AG04450 (cell line): ENCODE measurements at regions not wholly inside any gene's neighbourhood (a gene's known extent, or its start where the extent isn't known, plus 50 kb on each side); places are given as distances from the start of the nearest gene placed in this dataset.

Experiments
- CTCF ChIA-PET: fragments of 300-600, 350-600 bp; formaldehyde crosslinking; extraction: SDS; loops from one replicate; lab custom pipeline; 2022; ENCODE audit warnings: antibody characterized with exemption, inconsistent platforms; lab: Charles Lee
- POLR2A ChIA-PET: fragments of 350-600 bp; formaldehyde crosslinking; extraction: SDS; loops from one replicate; lab custom pipeline; 2021; ENCODE audit warnings: antibody characterized with exemption, inconsistent platforms; lab: Yijun Ruan, JAX
- DNase-seq: peaks from one replicate; pipeline ENCODE4 v3.0.0-alpha.2; 2011; ENCODE audit warnings: low read depth, low spot score
- H3K27ac ChIP-seq: one replicate; pipeline ENCODE4 v1.5.1; 2012; ENCODE audit warnings: low read depth, low read length, control low read depth
- H3K27me3 ChIP-seq: one replicate; pipeline ENCODE4 v1.6.0; 2012; ENCODE audit warnings: low read length; ENCODE audit not compliant: control insufficient read depth, insufficient read depth
- H3K4me3 ChIP-seq: 2 replicates; pipeline ENCODE4 v1.5.1; 2011; ENCODE audit warnings: mild to moderate bottlenecking, low read depth, low read length, control low read depth
- H3K9me3 ChIP-seq: 2 replicates; pipeline ENCODE4 v1.5.1; 2012; ENCODE audit warnings: low read length; ENCODE audit not compliant: control insufficient read depth, insufficient read depth
- TF ChIP-seq, protein P1 (sequence below): IDR thresholded peaks from 2 replicates; pipeline ENCODE4 v1.5.1; 2011; ENCODE audit warnings: low read depth, low read length, control low read depth, inconsistent platforms

DNA sequence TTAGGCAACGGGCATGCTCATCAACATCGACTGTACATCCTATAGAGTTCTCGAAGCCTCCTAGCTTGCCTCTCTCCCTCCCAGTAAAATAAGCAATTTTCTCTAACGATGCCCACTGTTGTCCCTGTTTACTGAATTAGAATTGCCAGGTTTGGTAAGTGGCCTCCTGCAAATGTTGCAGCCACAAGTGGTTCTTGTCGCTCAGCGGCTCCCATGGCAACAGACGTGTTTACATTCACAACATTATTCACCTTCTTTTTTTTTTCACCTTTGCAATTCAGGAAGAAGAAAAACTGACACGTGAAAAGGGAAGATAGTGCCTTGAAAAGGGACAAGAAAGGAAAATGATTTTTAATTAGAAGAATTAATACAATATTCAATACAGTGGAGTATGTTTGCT lies 100.9 kb upstream of the PKP2 start:
- H3K27me3 ChIP-seq: no peaks in the 10 kb centered on the region
- H3K9me3 ChIP-seq: peaks cover 8% of the 10 kb centered on the region; the same call in 1 of the 2 replicates
- DNase-seq: no peak
- POLR2A ChIA-PET: no interaction called here
- CTCF ChIA-PET: no interaction called here
- H3K4me3 ChIP-seq: no peak overlapping the region
- TF ChIP-seq, protein P1, sequence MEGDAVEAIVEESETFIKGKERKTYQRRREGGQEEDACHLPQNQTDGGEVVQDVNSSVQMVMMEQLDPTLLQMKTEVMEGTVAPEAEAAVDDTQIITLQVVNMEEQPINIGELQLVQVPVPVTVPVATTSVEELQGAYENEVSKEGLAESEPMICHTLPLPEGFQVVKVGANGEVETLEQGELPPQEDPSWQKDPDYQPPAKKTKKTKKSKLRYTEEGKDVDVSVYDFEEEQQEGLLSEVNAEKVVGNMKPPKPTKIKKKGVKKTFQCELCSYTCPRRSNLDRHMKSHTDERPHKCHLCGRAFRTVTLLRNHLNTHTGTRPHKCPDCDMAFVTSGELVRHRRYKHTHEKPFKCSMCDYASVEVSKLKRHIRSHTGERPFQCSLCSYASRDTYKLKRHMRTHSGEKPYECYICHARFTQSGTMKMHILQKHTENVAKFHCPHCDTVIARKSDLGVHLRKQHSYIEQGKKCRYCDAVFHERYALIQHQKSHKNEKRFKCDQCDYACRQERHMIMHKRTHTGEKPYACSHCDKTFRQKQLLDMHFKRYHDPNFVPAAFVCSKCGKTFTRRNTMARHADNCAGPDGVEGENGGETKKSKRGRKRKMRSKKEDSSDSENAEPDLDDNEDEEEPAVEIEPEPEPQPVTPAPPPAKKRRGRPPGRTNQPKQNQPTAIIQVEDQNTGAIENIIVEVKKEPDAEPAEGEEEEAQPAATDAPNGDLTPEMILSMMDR: no peak
- no peak overlapping the region for H3K27ac ChIP-seq

DNA sequence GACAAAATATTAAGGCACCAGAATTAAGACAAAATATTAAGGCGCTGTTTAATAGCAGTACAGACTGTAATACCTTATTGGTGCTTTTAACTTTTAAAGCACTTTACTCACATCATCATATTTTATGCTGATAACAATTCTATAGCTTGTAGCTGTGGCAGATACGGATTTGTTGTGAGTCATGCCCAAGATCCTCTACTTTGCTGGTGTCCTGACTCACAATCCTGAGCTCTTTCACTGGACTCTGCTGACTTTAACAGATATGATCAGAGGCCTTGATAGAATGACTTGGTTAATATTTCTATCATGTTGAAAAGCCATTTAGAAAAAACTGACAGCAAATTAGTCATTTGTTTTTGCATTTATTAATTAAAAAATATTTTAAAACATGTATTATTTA lies 99.0 kb upstream of the PKP2 start:
- no peak overlapping the region for H3K27ac ChIP-seq
- no peaks in the 10 kb centered on the region for H3K27me3 ChIP-seq

DNA sequence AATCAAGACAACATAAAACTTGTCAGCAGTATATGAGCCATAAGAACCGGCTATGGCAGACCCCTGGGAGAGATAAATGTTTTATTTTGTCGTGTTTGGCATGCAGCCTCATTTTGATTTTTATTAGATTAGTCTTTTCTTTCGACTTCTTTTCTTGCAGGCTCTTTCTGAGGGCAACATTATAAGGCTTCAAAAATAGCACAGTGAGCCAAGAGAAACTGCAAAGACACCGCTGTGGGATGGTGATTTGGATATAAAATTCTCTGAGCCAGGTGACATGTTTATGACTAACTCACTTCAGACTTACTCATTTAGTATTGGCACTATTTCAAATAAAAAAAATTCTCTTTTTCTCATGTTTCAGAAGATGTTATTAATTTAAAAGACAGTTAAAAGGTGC lies 96.8 kb upstream of the PKP2 start:
- CTCF ChIA-PET: no interaction called here
- Histone ChIP-seq H3K4me3 (no peak overlapping the region), H3K27ac (no peak overlapping the region), H3K27me3 (no peaks in the 10 kb centered on the region), H3K9me3 (peaks cover 13% of the 10 kb centered on the region; the same call in 1 of the 2 replicates)
- TF ChIP-seq, protein P1: no peak
- no peak for DNase-seq
- POLR2A ChIA-PET: no interaction called here

More for the DNA sequence above, 99.0 kb upstream of the PKP2 start:
- H3K4me3 ChIP-seq: no peak overlapping the region
- TF ChIP-seq, protein P1: no peak
- H3K9me3 ChIP-seq: peaks cover 10% of the 10 kb centered on the region; the same call in 1 of the 2 replicates
- CTCF ChIA-PET: no interaction called here
- DNase-seq: no peak
- POLR2A ChIA-PET: no interaction called here

DNA sequence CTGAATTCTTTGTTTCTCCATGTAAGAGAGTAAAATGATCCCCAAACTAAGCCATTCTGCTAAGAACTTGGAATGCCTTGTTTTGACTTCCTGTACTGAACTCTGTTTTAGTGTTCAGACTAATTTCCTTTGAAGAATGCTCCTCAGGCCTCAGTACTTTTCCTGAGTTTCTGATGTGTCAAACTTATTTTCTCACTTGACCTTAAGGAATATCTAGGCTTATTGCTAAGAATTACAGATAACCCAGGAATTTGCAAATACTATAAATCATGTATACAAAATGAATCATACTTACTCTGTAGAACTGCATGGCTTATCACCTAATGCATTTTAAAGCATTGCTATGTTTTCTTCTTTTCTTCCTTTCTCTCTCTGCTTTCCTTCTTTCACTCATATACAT lies 93.1 kb upstream of the PKP2 start:
- Histone ChIP-seq H3K27ac (no peak overlapping the region), H3K4me3 (no peak overlapping the region), H3K27me3 (no peaks in the 10 kb centered on the region), H3K9me3 (peaks cover 33% of the 10 kb centered on the region)
- POLR2A ChIA-PET: no interaction called here
- TF ChIP-seq, protein P1: no peak
- DNase-seq: no peak
- CTCF ChIA-PET: no interaction called here

GRCh38 chr12:32988982-32989381 lies 92.4 kb upstream of the PKP2 start:
- DNase-seq: no peak
- Histone ChIP-seq H3K27ac (no peak overlapping the region), H3K27me3 (no peaks in the 10 kb centered on the region), H3K4me3 (no peak overlapping the region), H3K9me3 (peaks cover 33% of the 10 kb centered on the region)
- ChIA-PET POLR2A (no interaction called here), CTCF (no interaction called here)
- TF ChIP-seq, protein P1: no peak
